ENCODE measurements at regions not wholly inside any gene's neighbourhood (a gene's known extent, or its start where the extent isn't known, plus 50 kb on each side); places are given as distances from the start of the nearest gene placed in this dataset.

DNA sequence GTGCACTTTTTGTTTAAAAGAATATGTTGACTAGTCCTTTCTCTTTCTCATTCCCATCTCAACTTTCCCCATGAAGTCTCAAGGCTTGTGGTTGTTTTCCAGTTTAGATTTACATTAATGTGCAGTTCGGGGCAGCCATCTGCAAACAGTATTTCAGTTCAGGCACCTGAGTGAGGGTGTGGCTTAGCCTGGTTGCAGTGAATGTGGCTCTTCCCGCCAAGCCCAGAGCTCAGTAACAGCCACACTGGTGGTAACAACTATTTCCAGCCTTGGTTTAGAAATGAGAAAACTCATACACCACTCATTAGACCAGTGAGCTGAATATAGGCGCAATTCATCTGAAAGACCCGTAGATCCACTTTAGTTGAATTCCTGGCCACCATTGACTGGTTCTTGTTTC is 394.3 kb downstream of the CMPK2 start:
- DNase-seq (ENCODE audit: low read depth in 2 of 2) = no peak

DNA sequence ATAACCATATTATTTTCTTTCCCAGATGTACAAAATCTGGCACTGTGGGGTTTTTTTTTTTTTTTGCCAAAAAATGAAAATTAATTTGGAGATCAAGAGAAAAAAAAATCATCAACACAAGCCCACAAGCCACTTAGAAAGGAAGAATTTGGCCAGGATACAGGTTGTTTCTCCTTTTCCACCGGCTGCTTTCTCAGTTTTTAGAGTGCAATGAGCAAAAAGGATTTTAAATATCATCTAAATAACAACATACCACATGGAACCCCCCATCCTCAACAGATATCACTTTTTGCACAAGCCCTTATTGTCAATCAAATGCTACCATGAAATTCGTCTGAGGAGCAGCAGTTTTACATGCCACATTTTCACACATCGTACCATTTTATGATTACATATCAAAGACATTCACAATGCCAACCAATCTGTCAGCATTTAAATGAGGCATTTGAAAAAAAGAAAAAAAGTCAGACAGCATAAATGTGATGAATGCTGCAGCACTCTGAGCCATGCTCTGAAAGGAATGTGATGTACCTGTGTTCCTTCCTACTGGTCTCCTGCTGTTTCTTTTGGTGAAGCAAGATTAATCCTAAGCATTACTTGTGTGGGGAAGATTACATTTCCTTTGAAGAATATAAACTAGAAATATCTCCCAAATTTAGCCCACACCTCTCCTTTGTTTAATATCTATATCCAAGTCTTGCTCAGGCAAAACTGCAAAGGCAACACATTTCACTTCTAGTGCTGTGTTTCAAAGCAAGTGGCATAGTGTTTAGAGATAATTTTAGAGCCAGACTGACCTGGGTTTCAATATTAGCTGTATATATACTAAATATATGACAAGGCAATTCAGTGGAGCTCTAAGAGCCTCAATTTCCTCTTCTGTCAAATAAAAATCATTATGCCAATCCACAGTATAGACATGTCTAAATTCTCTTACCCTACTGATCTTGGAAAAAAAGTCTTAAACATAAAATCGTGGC is 391.3 kb downstream of the CMPK2 start:
- no peak for DNase-seq (ENCODE audit: low read depth in 2 of 2)

GRCh38 chr2:6475155-6475940 is 390.4 kb downstream of the CMPK2 start:
- no peak for DNase-seq (ENCODE audit: low read depth in 2 of 2)

GRCh38 chr2:6480514-6480913 is 385.2 kb downstream of the CMPK2 start:
- no peak for DNase-seq (ENCODE audit: low read depth in 2 of 2)

- no peak for DNase-seq (ENCODE audit: low read depth in 2 of 2)
Observed at GRCh38 chr2:6482256-6482655, 383.5 kb downstream of the CMPK2 start.

- no peak for DNase-seq (ENCODE audit: low read depth in 2 of 2)
Observed at GRCh38 chr2:6487765-6488164, 377.9 kb downstream of the CMPK2 start.

- no peak for DNase-seq (ENCODE audit: low read depth in 2 of 2)
Observed at GRCh38 chr2:6492573-6492972, 373.1 kb downstream of the CMPK2 start.

DNA sequence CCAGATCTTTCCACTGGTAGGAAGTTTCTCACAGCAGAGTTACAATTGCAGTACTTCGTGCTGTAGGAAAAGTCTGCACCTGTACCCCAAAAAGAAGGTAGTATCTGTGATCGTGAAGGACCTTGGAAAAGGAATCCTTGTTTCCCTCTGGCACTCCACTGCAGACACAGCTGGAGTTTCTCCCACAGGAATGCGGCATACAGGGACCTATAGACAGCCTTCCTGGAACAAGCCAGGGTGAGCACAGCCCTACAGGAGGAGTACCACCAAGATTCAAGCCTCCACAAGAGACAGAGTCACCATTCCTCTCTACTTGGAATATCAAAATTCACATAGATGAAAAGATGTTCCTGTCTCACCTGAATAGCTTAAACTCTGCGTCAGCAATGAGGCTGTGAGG is 372.4 kb downstream of the CMPK2 start:
- DNase-seq (ENCODE audit: low read depth in 2 of 2) = no peak

DNA sequence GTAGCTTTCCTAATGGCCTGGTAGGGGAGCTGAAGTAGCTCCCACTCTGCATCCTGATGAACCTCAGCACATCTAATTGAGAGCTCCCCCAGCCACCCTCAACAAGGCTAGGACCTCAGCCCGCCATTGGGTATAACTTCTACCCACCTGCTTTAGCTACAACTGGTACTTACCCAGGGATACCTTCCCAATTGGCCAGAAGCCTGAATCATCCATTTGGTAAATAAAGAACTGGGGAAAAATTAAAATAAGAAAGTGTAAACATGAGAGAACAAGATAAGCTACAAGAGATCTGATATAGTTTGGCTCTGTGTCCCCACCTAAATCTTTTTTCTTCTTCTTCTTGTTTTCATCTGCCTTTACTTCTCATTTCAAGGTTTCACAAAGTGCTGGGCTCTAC is 372.0 kb downstream of the CMPK2 start:
- DNase-seq (ENCODE audit: low read depth in 2 of 2) = no peak

GRCh38 chr2:6495466-6495865 is 370.2 kb downstream of the CMPK2 start:
- DNase-seq (ENCODE audit: low read depth in 2 of 2) = no peak

- DNase-seq (ENCODE audit: low read depth in 2 of 2) = no peak
Observed at GRCh38 chr2:6496376-6496775, 369.3 kb downstream of the CMPK2 start.

GRCh38 chr2:6497048-6497447 is 368.7 kb downstream of the CMPK2 start:
- no peak for DNase-seq (ENCODE audit: low read depth in 2 of 2)

- DNase-seq (ENCODE audit: low read depth in 2 of 2) = no peak
Observed at GRCh38 chr2:6498841-6499240, 366.9 kb downstream of the CMPK2 start.

- DNase-seq (ENCODE audit: low read depth in 2 of 2) = no peak
Observed at GRCh38 chr2:6499691-6500090, 366.0 kb downstream of the CMPK2 start.

DNA sequence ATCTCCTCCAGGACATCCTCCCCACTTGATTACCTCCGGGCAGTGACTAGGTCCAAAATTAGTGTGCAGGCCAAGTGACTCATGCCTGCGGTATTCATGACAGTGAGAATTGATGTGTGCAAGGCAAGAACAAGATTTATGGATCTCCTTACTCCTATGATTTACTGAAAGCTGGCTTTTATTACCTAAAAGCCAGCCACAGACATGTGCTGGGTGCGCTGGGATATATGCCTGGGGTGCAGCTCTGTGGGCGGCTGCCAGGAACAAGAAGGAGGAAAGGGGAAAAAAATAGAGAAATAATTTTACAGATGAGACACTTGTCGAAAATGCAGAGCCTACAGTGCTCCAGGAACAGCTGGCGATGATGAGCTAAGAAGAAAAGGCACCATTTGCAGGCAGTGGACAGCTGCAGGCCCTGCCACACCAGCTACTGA is 359.3 kb downstream of the CMPK2 start:
- no peak for DNase-seq (ENCODE audit: low read depth in 2 of 2)

GRCh38 chr2:6506859-6507258 is 358.8 kb downstream of the CMPK2 start:
- no peak for DNase-seq (ENCODE audit: low read depth in 2 of 2)

DNA sequence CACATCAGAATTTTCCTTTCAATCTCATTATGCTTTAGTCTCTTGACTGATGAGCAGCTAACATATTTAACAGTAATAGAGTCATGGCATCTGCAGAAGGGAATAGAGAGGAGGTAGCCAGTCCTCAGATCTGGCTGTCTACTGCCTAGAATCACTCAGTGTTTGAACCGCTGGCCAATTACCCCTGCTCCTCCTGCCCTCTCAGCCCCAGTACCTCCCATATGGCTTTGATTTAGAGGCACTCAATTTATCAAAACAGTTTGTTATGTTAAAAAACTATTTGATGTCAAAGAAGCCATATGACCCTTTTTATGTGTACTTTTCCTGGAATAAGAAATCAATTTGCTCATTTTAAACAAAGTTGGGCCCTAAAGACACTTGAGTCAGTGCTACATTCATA is 355.2 kb downstream of the CMPK2 start:
- no peak for DNase-seq (ENCODE audit: low read depth in 2 of 2)

DNA sequence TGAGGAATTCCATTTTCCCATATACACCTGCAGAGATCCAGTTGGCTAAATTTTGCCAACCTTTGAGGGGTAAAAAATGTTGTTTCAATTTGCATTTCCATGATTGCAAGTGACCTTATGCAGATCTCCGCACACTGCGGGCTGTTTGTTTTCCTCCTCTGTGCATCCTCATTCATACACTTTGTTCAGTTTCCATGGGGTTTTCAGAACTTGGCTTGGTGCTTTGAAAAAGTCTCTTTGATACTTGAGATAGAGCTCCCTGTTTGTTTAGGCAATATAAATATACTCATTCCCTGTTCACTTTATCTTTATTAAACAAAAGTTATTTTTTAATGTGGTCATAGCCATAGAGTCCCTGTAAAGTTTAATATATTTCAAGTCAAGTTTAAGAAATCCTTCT is 353.1 kb downstream of the CMPK2 start:
- no peak for DNase-seq (ENCODE audit: low read depth in 2 of 2)

- no peak for DNase-seq (ENCODE audit: low read depth in 2 of 2)
Observed at GRCh38 chr2:6516674-6517073, 349.0 kb downstream of the CMPK2 start.

- DNase-seq (ENCODE audit: low read depth in 2 of 2) = no peak
Observed at GRCh38 chr2:6518361-6518760, 347.3 kb downstream of the CMPK2 start.

DNA sequence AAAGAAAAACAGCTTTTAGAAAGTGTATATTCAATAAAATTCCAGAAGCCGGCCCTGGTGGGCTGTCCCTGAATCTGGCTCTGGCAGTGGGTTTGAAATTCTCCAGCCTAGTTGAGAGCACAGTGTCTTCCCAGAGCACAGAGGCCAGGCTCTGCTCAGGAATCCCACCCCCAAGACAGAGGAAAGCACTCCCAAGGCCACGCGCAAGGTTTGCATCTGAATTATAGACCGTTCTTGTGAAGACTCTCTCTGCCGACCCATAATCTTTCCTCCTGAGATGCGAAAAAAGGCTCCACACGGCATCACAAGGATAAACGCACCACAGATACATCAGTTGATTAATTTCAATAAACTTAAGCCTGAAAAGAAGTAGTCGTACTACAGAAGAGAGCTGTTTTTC is 342.2 kb downstream of the CMPK2 start:
- DNase-seq (ENCODE audit: low read depth in 2 of 2) = no peak

DNA sequence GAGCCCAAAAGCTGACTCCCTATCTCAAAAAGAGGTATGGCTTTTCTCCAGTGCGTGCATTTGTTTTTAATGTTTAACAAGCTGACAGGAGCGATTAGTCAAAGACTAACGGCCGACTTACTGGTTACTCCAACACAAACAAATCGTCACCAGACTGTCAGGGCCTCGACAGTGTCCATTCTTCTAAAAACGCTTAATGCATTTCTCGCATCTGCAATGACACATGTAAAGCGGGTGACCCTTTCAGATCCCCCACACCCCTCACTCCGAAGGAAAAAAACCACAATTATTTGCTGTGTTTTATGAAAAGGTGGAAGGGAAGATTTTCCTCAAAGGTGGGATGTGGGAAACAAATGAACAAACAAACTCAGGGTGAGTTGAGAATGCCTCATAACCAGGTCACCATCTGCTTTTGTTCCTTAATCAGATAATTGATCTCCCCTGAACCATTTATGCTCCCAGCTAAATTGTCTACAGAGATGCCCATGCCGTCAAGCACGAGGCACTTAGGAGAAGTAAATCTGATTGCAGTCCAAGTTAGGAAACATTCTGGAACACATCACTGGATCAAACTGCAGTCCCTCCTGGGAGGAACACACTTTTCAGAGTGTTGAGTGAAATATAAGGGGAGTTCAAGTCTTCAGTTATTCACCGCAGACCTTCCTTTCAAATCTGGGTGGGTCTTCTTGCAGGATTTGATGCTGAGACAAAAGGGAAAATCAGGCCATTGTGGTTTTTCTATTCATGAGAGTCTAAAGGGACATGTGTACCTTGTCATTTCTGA is 340.8 kb downstream of the CMPK2 start:
- no peak for DNase-seq (ENCODE audit: low read depth in 2 of 2)
